Activated naive CD4-positive, alpha-beta T cell treated with Interleukin-2 at 50 U/mL for 16 hours (primary cell): ENCODE measurements at regions not wholly inside any gene's neighbourhood (a gene's known extent, or its start where the extent isn't known, plus 50 kb on each side); places are given as distances from the start of the nearest gene placed in this dataset.

ENCODE experiments used
- DNase-seq: peaks from one replicate; pipeline ENCODE4 v3.0.0-alpha.2; 2020

GRCh38 chr5:2135833-2136232 is 253.1 kb upstream of the IRX4 start:
- no peak for DNase-seq

- DNase-seq, result no peak
These were observed 252.6 kb upstream of the IRX4 start for GRCh38 chr5:2135354-2135753.

GRCh38 chr5:2134543-2135292 is 252.0 kb upstream of the IRX4 start:
- DNase-seq, result no peak

- no peak for DNase-seq
These were observed 251.2 kb upstream of the IRX4 start for GRCh38 chr5:2133936-2134335.

- DNase-seq, result no peak
These were observed 250.4 kb upstream of the IRX4 start for GRCh38 chr5:2133080-2133479.

GRCh38 chr5:2132497-2132847 is 249.7 kb upstream of the IRX4 start:
- no peak for DNase-seq

GRCh38 chr5:2131826-2132496 is 249.2 kb upstream of the IRX4 start:
- DNase-seq, result no peak

- DNase-seq, result no peak
These were observed 248.5 kb upstream of the IRX4 start for GRCh38 chr5:2131196-2131595.

GRCh38 chr5:2130361-2130760 is 247.6 kb upstream of the IRX4 start:
- DNase-seq, result no peak

GRCh38 chr5:2129568-2130272 is 247.0 kb upstream of the IRX4 start:
- no peak for DNase-seq

GRCh38 chr5:2128686-2129355 is 246.1 kb upstream of the IRX4 start:
- DNase-seq, result no peak

- no peak for DNase-seq
These were observed 243.8 kb upstream of the IRX4 start for GRCh38 chr5:2126512-2126911.

GRCh38 chr5:2125901-2126265 is 243.2 kb upstream of the IRX4 start:
- DNase-seq, result no peak

- no peak for DNase-seq
These were observed 242.6 kb upstream of the IRX4 start for GRCh38 chr5:2125171-2125900.

GRCh38 chr5:2124434-2125170 is 241.9 kb upstream of the IRX4 start:
- no peak for DNase-seq

GRCh38 chr5:2123874-2124273 is 241.1 kb upstream of the IRX4 start:
- DNase-seq, result no peak

- DNase-seq, result no peak
These were observed 237.6 kb upstream of the IRX4 start for GRCh38 chr5:2120361-2120760.

- no peak for DNase-seq
These were observed 236.8 kb upstream of the IRX4 start for GRCh38 chr5:2119573-2119972.

GRCh38 chr5:2113348-2114131 is 230.8 kb upstream of the IRX4 start:
- no peak for DNase-seq

GRCh38 chr5:2112173-2113025 is 229.7 kb upstream of the IRX4 start:
- no peak for DNase-seq
